DND-41 (cell line): ENCODE measurements at regions not wholly inside any gene's neighbourhood (a gene's known extent, or its start where the extent isn't known, plus 50 kb on each side); places are given as distances from the start of the nearest gene placed in this dataset.

Experiments used
- ATAC-seq: fragments of 200-7000 bp; cut with Tn5 transposase; 3 replicates; pipeline ENCODE4 v1.9.1; 2021; ENCODE audit warnings: low read depth; ENCODE audit not compliant: insufficient read depth
- DNase-seq: peaks from one replicate; pipeline ENCODE4 v3.0.0-alpha.2; 2020
- H2AFZ ChIP-seq: 2 replicates; pipeline ENCODE4 v1.6.0; 2012; ENCODE audit warnings: low read depth, low read length
- H3K27ac ChIP-seq: 2 replicates; pipeline ENCODE4 v1.5.1; 2012; ENCODE audit warnings: low read length, inconsistent platforms
- H3K27me3 ChIP-seq: fragments of 200-600 bp; sonication (generic); 2 replicates; pipeline ENCODE4 v1.6.0; 2012; ENCODE audit warnings: low read length, mild to moderate bottlenecking, inconsistent platforms; ENCODE audit not compliant: insufficient read depth, poor library complexity
- H3K36me3 ChIP-seq: 2 replicates; pipeline ENCODE4 v1.5.1; 2012; ENCODE audit warnings: low read length, inconsistent platforms; ENCODE audit not compliant: insufficient read depth
- H3K4me1 ChIP-seq: 2 replicates; pipeline ENCODE4 v1.5.1; 2012; ENCODE audit warnings: mild to moderate bottlenecking, low read length; ENCODE audit not compliant: insufficient read depth
- H3K4me2 ChIP-seq: 2 replicates; pipeline ENCODE4 v1.6.0; 2012; ENCODE audit warnings: mild to moderate bottlenecking, moderate library complexity, low read length, inconsistent platforms; ENCODE audit not compliant: insufficient read depth
- H3K4me3 ChIP-seq, 2 experiments: fragments of 200-600 bp in 1 of 2; shearing (Covaris generic) in 1 of 2; 2 replicates each; pipeline ENCODE4 v1.5.1; 2012 to 2016; ENCODE audit warnings: inconsistent platforms in 2 of 2, low read length in 2 of 2, mild to moderate bottlenecking in 2 of 2, low read depth in 1 of 2, moderate library complexity in 1 of 2
- H3K79me2 ChIP-seq: 2 replicates; pipeline ENCODE4 v1.6.0; 2012; ENCODE audit warnings: low read length, inconsistent platforms; ENCODE audit not compliant: insufficient read depth
- H3K9ac ChIP-seq: 2 replicates; pipeline ENCODE4 v1.6.0; 2012; ENCODE audit warnings: low read depth, mild to moderate bottlenecking, inconsistent platforms, low read length, moderate library complexity
- H3K9me3 ChIP-seq: 2 replicates; pipeline ENCODE4 v1.5.1; 2012; ENCODE audit warnings: low read length, moderate library complexity, mild to moderate bottlenecking, inconsistent platforms; ENCODE audit not compliant: insufficient read depth, severe bottlenecking
- H4K20me1 ChIP-seq: 2 replicates; pipeline ENCODE4 v1.6.0; 2012; ENCODE audit warnings: low read length; ENCODE audit not compliant: insufficient read depth
- CTCF ChIP-seq: IDR thresholded peaks from 2 replicates; pipeline ENCODE4 v1.5.1; 2012; ENCODE audit warnings: borderline replicate concordance, low read length, moderate library complexity, mild to moderate bottlenecking; ENCODE audit not compliant: poor library complexity, severe bottlenecking; ENCODE audit errors: extremely low read depth
- EZH2 ChIP-seq: IDR thresholded peaks from 3 replicates; pipeline ENCODE4 v1.6.1; 2012; ENCODE audit warnings: borderline replicate concordance, low read depth, mild to moderate bottlenecking, moderate library complexity, low read length, inconsistent platforms; ENCODE audit not compliant: severe bottlenecking

- H3K4me3 ChIP-seq, result no peak overlapping the region
- no peaks in the 10 kb centered on the region for H3K9me3 ChIP-seq
- H3K4me2 ChIP-seq, result no peak overlapping the region
- H3K79me2 ChIP-seq, result no peaks in the 10 kb centered on the region
- no peaks in the 10 kb centered on the region for H4K20me1 ChIP-seq
- no peaks in the 10 kb centered on the region for H3K36me3 ChIP-seq
- TF ChIP-seq EZH2 (no peak), CTCF (no peak)
- H3K4me1 ChIP-seq, result peaks cover 9% of the 10 kb centered on the region; the same call in 1 of the 2 replicates
- no peak overlapping the region for H3K27ac ChIP-seq
- no peak for ATAC-seq
- DNase-seq, result no peak
- H3K27me3 ChIP-seq, result no peaks in the 10 kb centered on the region
- H2AFZ ChIP-seq, result no peak overlapping the region
- no peak overlapping the region for H3K9ac ChIP-seq
Observed at GRCh38 chr6:125431971-125432370, 130.2 kb upstream of the HDDC2 start.

- Histone ChIP-seq H3K27me3 (no peaks in the 10 kb centered on the region), H3K9ac (no peak overlapping the region), H3K36me3 (no peaks in the 10 kb centered on the region), H3K4me2 (no peak overlapping the region), H3K4me1 (peaks cover 9% of the 10 kb centered on the region; the same call in 1 of the 2 replicates), H3K79me2 (no peaks in the 10 kb centered on the region), H3K9me3 (no peaks in the 10 kb centered on the region), H4K20me1 (no peaks in the 10 kb centered on the region), H2AFZ (no peak overlapping the region), H3K27ac (no peak overlapping the region), H3K4me3 (no peak overlapping the region)
- no peak for DNase-seq
- ATAC-seq, result no peak
- no peak for TF ChIP-seq EZH2
- no peak for TF ChIP-seq CTCF
Observed at GRCh38 chr6:125432963-125433362, 131.2 kb upstream of the HDDC2 start.

GRCh38 chr6:125434760-125435159 lies 133.0 kb upstream of the HDDC2 start:
- Histone ChIP-seq H2AFZ (no peak overlapping the region), H4K20me1 (no peaks in the 10 kb centered on the region), H3K36me3 (no peaks in the 10 kb centered on the region), H3K4me1 (peaks cover 9% of the 10 kb centered on the region; the same call in 1 of the 2 replicates), H3K79me2 (no peaks in the 10 kb centered on the region), H3K4me2 (no peak overlapping the region), H3K27me3 (no peaks in the 10 kb centered on the region), H3K9ac (no peak overlapping the region), H3K9me3 (no peaks in the 10 kb centered on the region), H3K4me3 (no peak overlapping the region), H3K27ac (no peak overlapping the region)
- DNase-seq (no peak), ATAC-seq (no peak)
- TF ChIP-seq CTCF, result no peak
- no peak for TF ChIP-seq EZH2

GRCh38 chr6:125439512-125439911 lies 137.7 kb upstream of the HDDC2 start:
- no peak overlapping the region for H3K4me3 ChIP-seq
- H3K4me2 ChIP-seq, result no peak overlapping the region
- H3K79me2 ChIP-seq, result no peaks in the 10 kb centered on the region
- H3K9me3 ChIP-seq, result no peaks in the 10 kb centered on the region
- H3K27me3 ChIP-seq, result no peaks in the 10 kb centered on the region
- DNase-seq (no peak), ATAC-seq (no peak)
- no peaks in the 10 kb centered on the region for H3K36me3 ChIP-seq
- no peak overlapping the region for H3K27ac ChIP-seq
- no peak overlapping the region for H2AFZ ChIP-seq
- H3K9ac ChIP-seq, result no peak overlapping the region
- H4K20me1 ChIP-seq, result no peaks in the 10 kb centered on the region
- TF ChIP-seq EZH2 (no peak), CTCF (no peak)
- no peaks in the 10 kb centered on the region for H3K4me1 ChIP-seq
